ENCODE measurements at regions not wholly inside any gene's neighbourhood (a gene's known extent, or its start where the extent isn't known, plus 50 kb on each side); places are given as distances from the start of the nearest gene placed in this dataset.
"Not testable (repeated sequence)": the region's sequence is repeated elsewhere in the genome, so short reads cannot be mapped to it uniquely, and the experiment has no call there.

DNA sequence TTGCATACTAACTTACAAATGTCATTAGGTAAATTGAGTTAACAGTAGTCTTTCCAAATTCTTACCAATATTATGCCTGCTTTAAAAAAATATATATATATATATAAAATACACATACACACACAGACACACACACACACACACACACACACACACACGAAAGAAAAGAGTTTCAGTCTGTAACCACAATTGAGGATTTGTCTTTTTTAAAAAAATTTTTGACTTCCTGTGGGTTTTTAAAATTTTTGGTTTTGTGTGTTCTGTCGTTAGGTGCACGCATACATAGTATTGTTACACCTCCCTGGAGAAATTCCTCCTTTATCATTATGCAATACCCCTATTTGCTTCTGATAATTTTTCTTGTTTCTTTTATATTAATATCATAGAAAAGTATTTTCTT is 129.3 kb upstream of the LRRC61 start:
- not testable (repeated sequence) for DNase-seq (ENCODE audit: low read depth, low spot score)

Measured in activated CD4-positive, CD25-positive, alpha-beta regulatory T cell treated with anti-CD3 and anti-CD28 coated beads, Interleukin-2, amount 50 U/mL, for 16 hours (primary cell).